ENCODE measurements at regions not wholly inside any gene's neighbourhood (a gene's known extent, or its start where the extent isn't known, plus 50 kb on each side); places are given as distances from the start of the nearest gene placed in this dataset.

DNA sequence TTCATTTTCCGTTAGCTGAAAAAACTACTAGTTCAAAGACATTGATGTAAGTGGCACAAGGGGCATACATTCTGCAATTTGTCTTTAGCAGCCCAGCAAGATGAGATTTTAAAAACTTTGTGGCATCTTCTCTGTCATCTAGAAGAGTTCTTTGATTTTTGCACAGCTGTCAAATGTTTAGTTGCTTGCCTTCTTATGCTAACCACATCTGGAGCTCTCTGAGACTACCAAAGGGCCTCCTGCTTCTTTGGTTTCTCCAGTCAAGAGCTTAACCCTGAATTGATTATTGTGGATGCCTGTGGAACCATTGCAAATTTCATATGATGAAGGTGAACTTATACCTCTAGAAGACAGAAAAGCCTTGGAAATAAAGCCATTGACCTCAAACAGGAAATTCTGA, 468.7 kb upstream of the RGMA start:
- no peak for TF ChIP-seq SPI1 (IDR thresholded peaks at IDR 0.05; ENCODE audit: borderline replicate concordance, low read depth)
- TF ChIP-seq, protein P1, sequence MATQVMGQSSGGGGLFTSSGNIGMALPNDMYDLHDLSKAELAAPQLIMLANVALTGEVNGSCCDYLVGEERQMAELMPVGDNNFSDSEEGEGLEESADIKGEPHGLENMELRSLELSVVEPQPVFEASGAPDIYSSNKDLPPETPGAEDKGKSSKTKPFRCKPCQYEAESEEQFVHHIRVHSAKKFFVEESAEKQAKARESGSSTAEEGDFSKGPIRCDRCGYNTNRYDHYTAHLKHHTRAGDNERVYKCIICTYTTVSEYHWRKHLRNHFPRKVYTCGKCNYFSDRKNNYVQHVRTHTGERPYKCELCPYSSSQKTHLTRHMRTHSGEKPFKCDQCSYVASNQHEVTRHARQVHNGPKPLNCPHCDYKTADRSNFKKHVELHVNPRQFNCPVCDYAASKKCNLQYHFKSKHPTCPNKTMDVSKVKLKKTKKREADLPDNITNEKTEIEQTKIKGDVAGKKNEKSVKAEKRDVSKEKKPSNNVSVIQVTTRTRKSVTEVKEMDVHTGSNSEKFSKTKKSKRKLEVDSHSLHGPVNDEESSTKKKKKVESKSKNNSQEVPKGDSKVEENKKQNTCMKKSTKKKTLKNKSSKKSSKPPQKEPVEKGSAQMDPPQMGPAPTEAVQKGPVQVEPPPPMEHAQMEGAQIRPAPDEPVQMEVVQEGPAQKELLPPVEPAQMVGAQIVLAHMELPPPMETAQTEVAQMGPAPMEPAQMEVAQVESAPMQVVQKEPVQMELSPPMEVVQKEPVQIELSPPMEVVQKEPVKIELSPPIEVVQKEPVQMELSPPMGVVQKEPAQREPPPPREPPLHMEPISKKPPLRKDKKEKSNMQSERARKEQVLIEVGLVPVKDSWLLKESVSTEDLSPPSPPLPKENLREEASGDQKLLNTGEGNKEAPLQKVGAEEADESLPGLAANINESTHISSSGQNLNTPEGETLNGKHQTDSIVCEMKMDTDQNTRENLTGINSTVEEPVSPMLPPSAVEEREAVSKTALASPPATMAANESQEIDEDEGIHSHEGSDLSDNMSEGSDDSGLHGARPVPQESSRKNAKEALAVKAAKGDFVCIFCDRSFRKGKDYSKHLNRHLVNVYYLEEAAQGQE (IDR thresholded peaks at IDR 0.05; ENCODE audit: insufficient replicate concordance, low read depth): no peak
- TF ChIP-seq POLR2AphosphoS5 (IDR thresholded peaks at IDR 0.05; ENCODE audit: low read depth): no peak
- TF ChIP-seq, protein P2, sequence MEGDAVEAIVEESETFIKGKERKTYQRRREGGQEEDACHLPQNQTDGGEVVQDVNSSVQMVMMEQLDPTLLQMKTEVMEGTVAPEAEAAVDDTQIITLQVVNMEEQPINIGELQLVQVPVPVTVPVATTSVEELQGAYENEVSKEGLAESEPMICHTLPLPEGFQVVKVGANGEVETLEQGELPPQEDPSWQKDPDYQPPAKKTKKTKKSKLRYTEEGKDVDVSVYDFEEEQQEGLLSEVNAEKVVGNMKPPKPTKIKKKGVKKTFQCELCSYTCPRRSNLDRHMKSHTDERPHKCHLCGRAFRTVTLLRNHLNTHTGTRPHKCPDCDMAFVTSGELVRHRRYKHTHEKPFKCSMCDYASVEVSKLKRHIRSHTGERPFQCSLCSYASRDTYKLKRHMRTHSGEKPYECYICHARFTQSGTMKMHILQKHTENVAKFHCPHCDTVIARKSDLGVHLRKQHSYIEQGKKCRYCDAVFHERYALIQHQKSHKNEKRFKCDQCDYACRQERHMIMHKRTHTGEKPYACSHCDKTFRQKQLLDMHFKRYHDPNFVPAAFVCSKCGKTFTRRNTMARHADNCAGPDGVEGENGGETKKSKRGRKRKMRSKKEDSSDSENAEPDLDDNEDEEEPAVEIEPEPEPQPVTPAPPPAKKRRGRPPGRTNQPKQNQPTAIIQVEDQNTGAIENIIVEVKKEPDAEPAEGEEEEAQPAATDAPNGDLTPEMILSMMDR (IDR thresholded peaks at IDR 0.05; ENCODE audit: insufficient read depth, low read length): no peak
- no peak for TF ChIP-seq GABPA (IDR thresholded peaks at IDR 0.05; ENCODE audit: low read depth)

DNA sequence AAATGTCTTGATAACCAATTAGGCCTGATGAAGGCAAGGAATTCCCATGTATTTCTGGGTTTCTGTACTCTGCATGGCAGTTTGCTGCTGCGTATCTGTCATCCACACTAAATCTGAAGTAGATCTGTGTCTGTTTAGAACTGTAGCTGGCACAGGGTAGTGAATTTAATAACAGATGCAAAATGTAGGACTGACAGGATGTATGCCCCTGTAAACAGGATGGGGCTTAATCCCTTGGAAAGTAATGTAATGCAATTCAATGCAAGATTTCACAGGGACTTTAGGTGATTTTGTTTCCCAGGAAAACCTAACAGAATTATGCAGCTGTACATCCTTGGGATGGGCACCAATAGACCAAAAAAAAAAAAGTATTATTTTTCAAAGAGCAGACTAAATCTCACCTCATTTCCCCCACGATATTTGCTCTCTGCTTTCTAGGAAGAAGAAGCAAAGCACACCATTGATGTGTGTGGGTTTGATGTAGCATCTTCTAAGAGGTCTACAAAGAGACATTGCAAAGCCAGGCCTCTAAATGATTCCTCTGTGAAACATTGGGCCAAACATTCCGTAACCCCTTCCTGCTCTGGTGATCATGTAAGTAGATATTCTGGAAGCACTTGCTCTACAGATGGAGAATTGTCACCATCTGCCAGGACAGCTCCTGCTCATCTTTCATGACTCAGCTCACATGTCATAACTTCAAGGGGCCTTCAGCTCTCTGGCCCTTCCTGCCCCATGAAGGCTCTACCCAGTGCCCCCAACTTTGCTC, 464.3 kb upstream of the RGMA start:
- TF ChIP-seq, protein P2 (IDR thresholded peaks at IDR 0.05; ENCODE audit: insufficient read depth, low read length): no peak
- no peak for TF ChIP-seq GABPA (IDR thresholded peaks at IDR 0.05; ENCODE audit: low read depth)
- TF ChIP-seq POLR2AphosphoS5 (IDR thresholded peaks at IDR 0.05; ENCODE audit: low read depth): no peak
- TF ChIP-seq SPI1 (IDR thresholded peaks at IDR 0.05; ENCODE audit: borderline replicate concordance, low read depth): no peak
- TF ChIP-seq, protein P1 (IDR thresholded peaks at IDR 0.05; ENCODE audit: insufficient replicate concordance, low read depth): no peak
- DNase-seq (ENCODE audit: low read depth in 1 of 2, low spot score in 1 of 2): no peak
- H3K27ac ChIP-seq (replicated peaks): no peak overlapping the region
- no peaks in the 10 kb centered on the region for H3K27me3 ChIP-seq (ENCODE audit: insufficient read depth, poor library complexity, severe bottlenecking)
- H3K4me3 ChIP-seq (replicated peaks; ENCODE audit: insufficient read depth, low read length): no peak overlapping the region

More for the DNA sequence above, 468.7 kb upstream of the RGMA start:
- DNase-seq (ENCODE audit: low read depth in 1 of 2, low spot score in 1 of 2): no peak
- H3K4me3 ChIP-seq (replicated peaks; ENCODE audit: insufficient read depth, low read length): no peak overlapping the region
- no peaks in the 10 kb centered on the region for H3K27me3 ChIP-seq (ENCODE audit: insufficient read depth, poor library complexity, severe bottlenecking)
- H3K27ac ChIP-seq (replicated peaks): no peak overlapping the region

DNA sequence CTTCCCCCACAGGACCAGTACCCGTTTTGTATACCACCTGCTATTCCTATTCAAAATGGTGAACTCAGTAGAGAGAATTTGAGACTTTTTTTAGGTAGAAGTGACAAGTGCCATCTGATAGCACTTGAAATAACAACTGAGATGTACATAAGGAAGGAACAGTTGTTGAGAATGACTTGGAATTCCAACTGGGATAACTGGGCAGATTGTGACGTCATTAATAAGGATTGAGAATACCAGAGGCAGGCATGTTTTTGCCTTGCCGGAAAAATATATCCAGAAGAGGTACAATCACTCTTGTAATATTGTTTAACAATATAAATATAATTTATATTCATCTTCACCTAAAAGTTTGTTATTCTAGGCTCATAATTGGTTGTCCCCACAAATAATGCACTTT, 454.1 kb upstream of the RGMA start:
- Histone ChIP-seq H3K27ac (replicated peaks) (no peak overlapping the region), H3K4me3 (replicated peaks; ENCODE audit: insufficient read depth, low read length) (no peak overlapping the region), H3K27me3 (ENCODE audit: insufficient read depth, poor library complexity, severe bottlenecking) (no peaks in the 10 kb centered on the region)
- no peak for DNase-seq (ENCODE audit: low read depth in 1 of 2, low spot score in 1 of 2)
- no peak for TF ChIP-seq GABPA (IDR thresholded peaks at IDR 0.05; ENCODE audit: low read depth)
- TF ChIP-seq, protein P2 (IDR thresholded peaks at IDR 0.05; ENCODE audit: insufficient read depth, low read length): no peak
- TF ChIP-seq SPI1 (IDR thresholded peaks at IDR 0.05; ENCODE audit: borderline replicate concordance, low read depth): no peak
- TF ChIP-seq, protein P1 (IDR thresholded peaks at IDR 0.05; ENCODE audit: insufficient replicate concordance, low read depth): no peak
- TF ChIP-seq POLR2AphosphoS5 (IDR thresholded peaks at IDR 0.05; ENCODE audit: low read depth): no peak

Data from HL-60 (cell line).